ENCODE measurements at regions not wholly inside any gene's neighbourhood (a gene's known extent, or its start where the extent isn't known, plus 50 kb on each side); places are given as distances from the start of the nearest gene placed in this dataset.

DNA sequence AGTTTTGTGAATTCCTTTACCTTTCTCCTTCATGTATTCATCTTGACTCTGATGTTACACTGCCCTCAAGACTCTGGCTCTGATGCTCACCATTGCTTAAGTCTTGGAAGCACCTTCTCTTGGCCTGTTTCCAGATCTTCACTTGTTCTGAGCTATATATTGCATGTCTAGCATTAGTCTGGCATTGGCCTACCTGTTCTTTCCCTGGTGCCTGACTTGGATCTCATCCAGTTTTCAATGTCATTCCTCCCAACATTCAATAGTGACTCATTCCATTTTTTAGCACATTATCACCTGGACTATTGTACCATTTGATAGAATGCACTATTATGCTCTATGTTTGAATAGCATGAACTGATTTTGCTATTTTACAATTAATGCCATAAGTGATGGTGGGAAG, 127.3 kb upstream of the NYAP2 start:
- BruUV-seq (replicated peaks), result no TSS peak
- CTCF ChIA-PET (ENCODE audit: unreplicated experiment), result no interaction called here

GRCh38 chr2:225270861-225271260, 128.6 kb upstream of the NYAP2 start:
- Histone ChIP-seq H3K27ac (ENCODE audit: low read depth, low read length, poor library complexity, severe bottlenecking) (peak overlapping the region; percentile 77), H4K20me1 (ENCODE audit: insufficient read depth, low read length) (no peaks in the 10 kb centered on the region), H3K9me3 (ENCODE audit: low read length) (peaks cover 41% of the 10 kb centered on the region), H3K4me2 (ENCODE audit: low read length) (peak overlapping the region; percentile 52), H3K9me2 (ENCODE audit: insufficient read depth, low read length) (no peaks in the 10 kb centered on the region), H3K4me3 (ENCODE audit: low read depth, low read length, poor library complexity, severe bottlenecking) (peak overlapping the region; percentile 3), H3K79me2 (ENCODE audit: insufficient read depth, low read depth, low read length) (no peaks in the 10 kb centered on the region), H3K36me3 (ENCODE audit: insufficient read depth, low read length) (peaks cover 49% of the 10 kb centered on the region), H3K4me1 (ENCODE audit: insufficient read depth, low read length, poor library complexity, severe bottlenecking) (peaks cover 53% of the 10 kb centered on the region), H2AFZ (ENCODE audit: low read length) (peak overlapping the region; percentile 35; the same call in 1 of the 2 replicates)
- TF ChIP-seq EZH2phosphoT487 (IDR thresholded peaks at IDR 0.05; ENCODE audit: borderline replicate concordance, low read depth, low read length), result no peak
- peak; percentile 38; the same call in 1 of the 2 replicates for TF ChIP-seq CTCF (conservative IDR thresholded peaks at IDR 0.05; ENCODE audit: low read length)
- POLR2A ChIA-PET, result interaction anchor here (0.6 to 1.0 kb wide), 3 partner anchors 36 to 449 kb away, joined by 3 to 4 read pairs (median 4); no protein-coding TSS in a partner anchor
- CTCF ChIA-PET (ENCODE audit: unreplicated experiment), result no interaction called here
- no TSS peak for BruUV-seq (replicated peaks)
- peak; percentile 92 for DNase-seq (ENCODE audit: low spot score)
- intact Hi-C loops (cut with micrococcal nuclease; ENCODE audit: unreplicated experiment), result loop anchor here (5.0 to 10.0 kb wide), 5 partner anchors 166 to 1704 kb away; partner anchors contain the start of gene IRS1

More for the DNA sequence above, 127.3 kb upstream of the NYAP2 start:
- H3K4me3 ChIP-seq (ENCODE audit: low read depth, low read length, poor library complexity, severe bottlenecking), result no peak overlapping the region
- H3K4me1 ChIP-seq (ENCODE audit: insufficient read depth, low read length, poor library complexity, severe bottlenecking), result peaks cover 66% of the 10 kb centered on the region
- H3K9me3 ChIP-seq (ENCODE audit: low read length), result peaks cover 41% of the 10 kb centered on the region
- no peak overlapping the region for H3K4me2 ChIP-seq (ENCODE audit: low read length)
- no peak overlapping the region; the same call in 1 of the 2 replicates for H2AFZ ChIP-seq (ENCODE audit: low read length)
- TF ChIP-seq CTCF (conservative IDR thresholded peaks at IDR 0.05; ENCODE audit: low read length) (no peak), EZH2phosphoT487 (IDR thresholded peaks at IDR 0.05; ENCODE audit: borderline replicate concordance, low read depth, low read length) (no peak)
- no peaks in the 10 kb centered on the region for H3K9me2 ChIP-seq (ENCODE audit: insufficient read depth, low read length)
- H3K27ac ChIP-seq (ENCODE audit: low read depth, low read length, poor library complexity, severe bottlenecking), result no peak overlapping the region
- intact Hi-C loops (cut with micrococcal nuclease; ENCODE audit: unreplicated experiment), result loop anchor here (5.0 to 10.0 kb wide), 5 partner anchors 165 to 1703 kb away; partner anchors contain the start of gene IRS1
- no peaks in the 10 kb centered on the region for H3K79me2 ChIP-seq (ENCODE audit: insufficient read depth, low read depth, low read length)
- POLR2A ChIA-PET, result interaction anchor here (0.6 to 1.6 kb wide), 4 partner anchors 8 to 665 kb away, joined by 3 to 5 read pairs (median 4); no protein-coding TSS in a partner anchor
- H4K20me1 ChIP-seq (ENCODE audit: insufficient read depth, low read length), result no peaks in the 10 kb centered on the region
- DNase-seq (ENCODE audit: low spot score), result no peak
- peaks cover 49% of the 10 kb centered on the region for H3K36me3 ChIP-seq (ENCODE audit: insufficient read depth, low read length)

- H3K36me3 ChIP-seq (ENCODE audit: insufficient read depth, low read length), result peaks cover 49% of the 10 kb centered on the region
- no TSS peak for BruUV-seq (replicated peaks)
- peaks cover 45% of the 10 kb centered on the region for H3K4me1 ChIP-seq (ENCODE audit: insufficient read depth, low read length, poor library complexity, severe bottlenecking)
- peak overlapping the region; percentile 35; the same call in 1 of the 2 replicates for H2AFZ ChIP-seq (ENCODE audit: low read length)
- no peaks in the 10 kb centered on the region for H3K79me2 ChIP-seq (ENCODE audit: insufficient read depth, low read depth, low read length)
- DNase-seq (ENCODE audit: low spot score), result peak; percentile 74
- peak overlapping the region; percentile 77 for H3K27ac ChIP-seq (ENCODE audit: low read depth, low read length, poor library complexity, severe bottlenecking)
- TF ChIP-seq EZH2phosphoT487 (IDR thresholded peaks at IDR 0.05; ENCODE audit: borderline replicate concordance, low read depth, low read length) (no peak), CTCF (conservative IDR thresholded peaks at IDR 0.05; ENCODE audit: low read length) (no peak)
- ChIA-PET POLR2A (no interaction called here), CTCF (ENCODE audit: unreplicated experiment) (no interaction called here)
- H3K9me3 ChIP-seq (ENCODE audit: low read length), result peaks cover 41% of the 10 kb centered on the region
- H3K4me3 ChIP-seq (ENCODE audit: low read depth, low read length, poor library complexity, severe bottlenecking), result peak overlapping the region; percentile 3
- no peaks in the 10 kb centered on the region for H3K9me2 ChIP-seq (ENCODE audit: insufficient read depth, low read length)
- intact Hi-C loops (cut with micrococcal nuclease; ENCODE audit: unreplicated experiment), result loop anchor here (5.0 to 10.0 kb wide), 5 partner anchors 167 to 1705 kb away; partner anchors contain the start of gene IRS1
- no peaks in the 10 kb centered on the region for H4K20me1 ChIP-seq (ENCODE audit: insufficient read depth, low read length)
- peak overlapping the region; percentile 52 for H3K4me2 ChIP-seq (ENCODE audit: low read length)
Observed at GRCh38 chr2:225270053-225270452, 129.5 kb upstream of the NYAP2 start.

Data from OCI-LY7 (cell line).